GM23338 (cell line): ENCODE measurements at regions not wholly inside any gene's neighbourhood (a gene's known extent, or its start where the extent isn't known, plus 50 kb on each side); places are given as distances from the start of the nearest gene placed in this dataset.

ENCODE experiments used
- ATAC-seq: fragments of 200-7000 bp; cut with Tn5 transposase; 3 replicates; pipeline ENCODE4 v1.9.1; 2020
- DNase-seq: peaks from one replicate; pipeline ENCODE4 v3.0.0-alpha.2; 2015; ENCODE audit warnings: low spot score
- H2AFZ ChIP-seq: fragments of 200-600 bp; sonication (generic); 2 replicates; pipeline ENCODE4 v1.8.0; 2016; ENCODE audit warnings: antibody characterized with exemption, mild to moderate bottlenecking, moderate library complexity
- H3F3A ChIP-seq: fragments of 200-600 bp; sonication (generic); replicated peaks from 2 replicates; pipeline ENCODE4 v1.8.0; 2017; ENCODE audit warnings: antibody characterized with exemption, mixed run types, low read depth
- H3K27ac ChIP-seq: fragments of 200-600 bp; sonication (generic); 2 replicates; pipeline ENCODE4 v1.6.1; 2016; ENCODE audit warnings: low read depth
- H3K27me3 ChIP-seq: fragments of 200-600 bp; sonication (generic); 2 replicates; pipeline ENCODE4 v1.8.0; 2016; ENCODE audit warnings: mild to moderate bottlenecking, mixed run types, moderate library complexity; ENCODE audit not compliant: insufficient read depth
- H3K36me3 ChIP-seq: fragments of 200-600 bp; sonication (generic); 2 replicates; pipeline ENCODE4 v1.8.0; 2016; ENCODE audit warnings: mild to moderate bottlenecking; ENCODE audit not compliant: insufficient read depth
- H3K4me1 ChIP-seq: fragments of 200-600 bp; sonication (generic); 2 replicates; pipeline ENCODE4 v1.8.0; 2016; ENCODE audit warnings: mild to moderate bottlenecking, moderate library complexity; ENCODE audit not compliant: insufficient read depth
- H3K4me2 ChIP-seq: fragments of 200-600 bp; sonication (generic); 2 replicates; pipeline ENCODE4 v1.7.1; 2017; ENCODE audit warnings: mixed run types
- H3K4me3 ChIP-seq: fragments of 200-600 bp; sonication (generic); 2 replicates; pipeline ENCODE4 v1.6.1; 2016; ENCODE audit warnings: mixed run types
- H3K79me2 ChIP-seq: fragments of 200-600 bp; sonication (generic); replicated peaks from 2 replicates; pipeline ENCODE4 v1.8.0; 2017; ENCODE audit warnings: mild to moderate bottlenecking; ENCODE audit not compliant: insufficient read depth
- H3K9me2 ChIP-seq: fragments of 200-600 bp; sonication (generic); 2 replicates; pipeline ENCODE4 v1.8.0; 2017; ENCODE audit not compliant: insufficient read depth
- H4K20me1 ChIP-seq: fragments of 200-600 bp; sonication (generic); replicated peaks from 2 replicates; pipeline ENCODE4 v1.8.0; 2017; ENCODE audit warnings: mild to moderate bottlenecking; ENCODE audit not compliant: insufficient read depth
- H3K27ac Mint-ChIP-seq: 2 replicates; pipeline ENCODE4 v1.8.0; 2020; ENCODE audit warnings: inconsistent platforms, mild to moderate bottlenecking, moderate library complexity, mixed read lengths
- H3K27me3 Mint-ChIP-seq: 3 replicates; pipeline ENCODE4 v1.8.0; 2022; ENCODE audit warnings: low read depth, mild to moderate bottlenecking, moderate library complexity, mixed read lengths, inconsistent platforms; ENCODE audit not compliant: insufficient read depth, poor library complexity
- H3K36me3 Mint-ChIP-seq: 3 replicates; pipeline ENCODE4 v1.8.0; 2021; ENCODE audit warnings: low read depth, mild to moderate bottlenecking, inconsistent platforms, moderate library complexity, mixed read lengths
- H3K4me1 Mint-ChIP-seq: 3 replicates; pipeline ENCODE4 v1.8.0; 2020; ENCODE audit warnings: mild to moderate bottlenecking, inconsistent platforms, mixed read lengths
- H3K4me3 Mint-ChIP-seq: 3 replicates; pipeline ENCODE4 v1.8.0; 2021; ENCODE audit warnings: moderate library complexity, mild to moderate bottlenecking, inconsistent platforms, mixed read lengths
- H3K9me3 Mint-ChIP-seq: 3 replicates; pipeline ENCODE4 v1.8.0; 2020; ENCODE audit warnings: moderate library complexity, mild to moderate bottlenecking, inconsistent platforms, mixed read lengths
- CREB1 ChIP-seq: fragments of 250-450 bp; sonication (Bioruptor Pico); IDR thresholded peaks from 2 replicates; pipeline ENCODE4 v1.5.0; 2020; ENCODE audit warnings: low read depth, mild to moderate bottlenecking, moderate library complexity
- EZH2 ChIP-seq: fragments of 200-600 bp; sonication (generic); IDR thresholded peaks from one replicate; pipeline ENCODE4 v1.8.0; 2017; ENCODE audit warnings: antibody characterized with exemption, mild to moderate bottlenecking, low read depth; ENCODE audit not compliant: unreplicated experiment
- EZH2phosphoT487 ChIP-seq: fragments of 200-600 bp; sonication (generic); IDR thresholded peaks from one replicate; pipeline ENCODE4 v1.8.1; 2018; ENCODE audit warnings: antibody characterized with exemption; ENCODE audit not compliant: unreplicated experiment
- JUNB ChIP-seq: IDR thresholded peaks from one replicate; pipeline ENCODE4 v1.6.1; 2016; ENCODE audit warnings: antibody characterized with exemption; ENCODE audit not compliant: unreplicated experiment
- NANOG ChIP-seq: IDR thresholded peaks from 2 replicates; pipeline ENCODE4 v1.6.1; 2016; ENCODE audit warnings: antibody characterized with exemption, borderline replicate concordance
- POLR2AphosphoS5 ChIP-seq: IDR thresholded peaks from 2 replicates; pipeline ENCODE4 v1.6.1; 2016; ENCODE audit warnings: antibody characterized with exemption, low read depth
- STAT1 ChIP-seq: IDR thresholded peaks from one replicate; pipeline ENCODE4 v1.6.1; 2016; ENCODE audit warnings: antibody characterized with exemption; ENCODE audit not compliant: unreplicated experiment
- ZNF114 ChIP-seq: fragments of 250-450 bp; sonication (Bioruptor Pico); IDR thresholded peaks from 2 replicates; pipeline ENCODE4 v1.5.0; 2020; ENCODE audit warnings: mild to moderate bottlenecking, moderate library complexity
- ZNF331 ChIP-seq: fragments of 250-450 bp; sonication (Bioruptor Pico); IDR thresholded peaks from 2 replicates; pipeline ENCODE4 v1.5.0; 2020; ENCODE audit warnings: low read depth, mild to moderate bottlenecking, moderate library complexity
- TF ChIP-seq, protein P1 (sequence below): IDR thresholded peaks from one replicate; pipeline ENCODE4 v1.6.1; 2018; ENCODE audit warnings: antibody characterized with exemption; ENCODE audit not compliant: unreplicated experiment
- TF ChIP-seq, protein P2 (sequence below), 2 experiments: fragments of 200-600 bp in 1 of 2; sonication (generic) in 1 of 2; conservative IDR thresholded peaks; 2 replicates each; pipeline versions ENCODE4 v1.5.1 to v1.6.1; 2016 to 2017; ENCODE audit warnings: antibody characterized with exemption in 2 of 2, low read depth in 2 of 2, mild to moderate bottlenecking in 2 of 2, moderate library complexity in 1 of 2
- TF ChIP-seq, protein P3 (sequence below): IDR thresholded peaks from 2 replicates; pipeline ENCODE4 v1.6.1; 2016; ENCODE audit warnings: antibody characterized with exemption
- TF ChIP-seq, protein P4 (sequence below): fragments of 250-450 bp; sonication (Bioruptor Pico); IDR thresholded peaks from 2 replicates; pipeline ENCODE4 v1.5.0; 2020; ENCODE audit warnings: mild to moderate bottlenecking, moderate library complexity

DNA sequence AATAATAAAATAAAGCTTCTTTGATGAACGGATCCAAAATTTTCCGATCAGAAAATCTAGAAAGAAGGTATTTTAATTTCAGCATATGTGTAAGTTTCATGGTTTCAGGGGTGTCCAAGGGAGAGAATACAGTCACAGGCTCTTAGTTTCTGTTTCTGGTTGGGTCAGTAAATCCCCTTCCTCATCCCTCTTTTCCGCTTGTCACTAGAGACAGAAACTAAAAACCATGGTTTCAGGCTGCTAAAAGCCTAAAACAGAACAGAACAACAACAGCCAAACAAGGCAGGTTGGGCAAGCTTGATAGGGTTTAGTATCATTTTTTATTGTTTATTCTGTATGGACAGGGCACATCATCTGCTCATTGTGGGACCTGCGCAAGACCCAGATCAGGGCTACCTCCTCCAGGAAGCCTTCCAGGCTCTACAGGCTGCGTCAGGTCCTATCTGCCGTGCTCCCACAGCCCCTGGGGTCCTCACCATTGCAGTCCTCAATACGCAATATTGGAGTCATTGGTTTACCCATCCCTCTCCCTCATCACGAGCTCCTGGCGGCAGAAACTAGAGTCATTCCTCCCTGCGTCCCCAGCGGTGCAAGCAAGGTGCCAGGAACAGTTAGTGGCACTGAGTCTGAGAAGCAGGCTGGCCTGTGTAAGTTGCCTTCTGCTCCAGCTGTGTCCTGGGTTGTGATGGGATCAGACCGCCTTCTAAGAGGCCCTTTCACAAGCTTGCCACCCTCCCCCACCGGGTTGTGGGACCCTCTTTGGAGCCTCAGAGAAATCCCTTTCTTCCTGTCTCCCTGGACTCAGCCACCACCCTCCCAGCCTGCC, 70.2 kb upstream of the CUX1 start:
- Histone ChIP-seq H3K36me3 (no peaks in the 10 kb centered on the region; the same call in 1 of the 2 replicates), H3K27me3 (no peaks in the 10 kb centered on the region), H3K4me3 (no peak overlapping the region), H3K27ac (no peak overlapping the region), H2AFZ (peak overlapping the region; percentile 80), H3K4me1 (peaks cover 15% of the 10 kb centered on the region), H4K20me1 (no peaks in the 10 kb centered on the region), H3K4me2 (no peak overlapping the region), H3K9me2 (no peaks in the 10 kb centered on the region), H3F3A (0 out of 2 replicates have a peak, but pooled peaks cover 4% of the 10 kb centered on the region), H3K79me2 (no peaks in the 10 kb centered on the region)
- Mint-ChIP-seq H3K27me3 (peaks cover 3% of the 10 kb centered on the region), H3K36me3 (no peaks in the 10 kb centered on the region), H3K4me1 (peaks cover 13% of the 10 kb centered on the region), H3K9me3 (no peaks in the 10 kb centered on the region), H3K4me3 (no peak overlapping the region), H3K27ac (no peak overlapping the region)
- no peak for DNase-seq
- ATAC-seq = no peak
- TF ChIP-seq EZH2 = no peak
- no peak for TF ChIP-seq ZNF114
- TF ChIP-seq POLR2AphosphoS5 = no peak
- TF ChIP-seq CREB1 (CRISPR knock-in tag) = no peak
- TF ChIP-seq, protein P1, sequence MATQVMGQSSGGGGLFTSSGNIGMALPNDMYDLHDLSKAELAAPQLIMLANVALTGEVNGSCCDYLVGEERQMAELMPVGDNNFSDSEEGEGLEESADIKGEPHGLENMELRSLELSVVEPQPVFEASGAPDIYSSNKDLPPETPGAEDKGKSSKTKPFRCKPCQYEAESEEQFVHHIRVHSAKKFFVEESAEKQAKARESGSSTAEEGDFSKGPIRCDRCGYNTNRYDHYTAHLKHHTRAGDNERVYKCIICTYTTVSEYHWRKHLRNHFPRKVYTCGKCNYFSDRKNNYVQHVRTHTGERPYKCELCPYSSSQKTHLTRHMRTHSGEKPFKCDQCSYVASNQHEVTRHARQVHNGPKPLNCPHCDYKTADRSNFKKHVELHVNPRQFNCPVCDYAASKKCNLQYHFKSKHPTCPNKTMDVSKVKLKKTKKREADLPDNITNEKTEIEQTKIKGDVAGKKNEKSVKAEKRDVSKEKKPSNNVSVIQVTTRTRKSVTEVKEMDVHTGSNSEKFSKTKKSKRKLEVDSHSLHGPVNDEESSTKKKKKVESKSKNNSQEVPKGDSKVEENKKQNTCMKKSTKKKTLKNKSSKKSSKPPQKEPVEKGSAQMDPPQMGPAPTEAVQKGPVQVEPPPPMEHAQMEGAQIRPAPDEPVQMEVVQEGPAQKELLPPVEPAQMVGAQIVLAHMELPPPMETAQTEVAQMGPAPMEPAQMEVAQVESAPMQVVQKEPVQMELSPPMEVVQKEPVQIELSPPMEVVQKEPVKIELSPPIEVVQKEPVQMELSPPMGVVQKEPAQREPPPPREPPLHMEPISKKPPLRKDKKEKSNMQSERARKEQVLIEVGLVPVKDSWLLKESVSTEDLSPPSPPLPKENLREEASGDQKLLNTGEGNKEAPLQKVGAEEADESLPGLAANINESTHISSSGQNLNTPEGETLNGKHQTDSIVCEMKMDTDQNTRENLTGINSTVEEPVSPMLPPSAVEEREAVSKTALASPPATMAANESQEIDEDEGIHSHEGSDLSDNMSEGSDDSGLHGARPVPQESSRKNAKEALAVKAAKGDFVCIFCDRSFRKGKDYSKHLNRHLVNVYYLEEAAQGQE = no peak
- TF ChIP-seq STAT1 = no peak
- TF ChIP-seq, protein P2, sequence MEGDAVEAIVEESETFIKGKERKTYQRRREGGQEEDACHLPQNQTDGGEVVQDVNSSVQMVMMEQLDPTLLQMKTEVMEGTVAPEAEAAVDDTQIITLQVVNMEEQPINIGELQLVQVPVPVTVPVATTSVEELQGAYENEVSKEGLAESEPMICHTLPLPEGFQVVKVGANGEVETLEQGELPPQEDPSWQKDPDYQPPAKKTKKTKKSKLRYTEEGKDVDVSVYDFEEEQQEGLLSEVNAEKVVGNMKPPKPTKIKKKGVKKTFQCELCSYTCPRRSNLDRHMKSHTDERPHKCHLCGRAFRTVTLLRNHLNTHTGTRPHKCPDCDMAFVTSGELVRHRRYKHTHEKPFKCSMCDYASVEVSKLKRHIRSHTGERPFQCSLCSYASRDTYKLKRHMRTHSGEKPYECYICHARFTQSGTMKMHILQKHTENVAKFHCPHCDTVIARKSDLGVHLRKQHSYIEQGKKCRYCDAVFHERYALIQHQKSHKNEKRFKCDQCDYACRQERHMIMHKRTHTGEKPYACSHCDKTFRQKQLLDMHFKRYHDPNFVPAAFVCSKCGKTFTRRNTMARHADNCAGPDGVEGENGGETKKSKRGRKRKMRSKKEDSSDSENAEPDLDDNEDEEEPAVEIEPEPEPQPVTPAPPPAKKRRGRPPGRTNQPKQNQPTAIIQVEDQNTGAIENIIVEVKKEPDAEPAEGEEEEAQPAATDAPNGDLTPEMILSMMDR (conservative IDR thresholded peaks at IDR 0.05; ENCODE audit: low read depth in 2 of 2) = no peak
- TF ChIP-seq, protein P3, sequence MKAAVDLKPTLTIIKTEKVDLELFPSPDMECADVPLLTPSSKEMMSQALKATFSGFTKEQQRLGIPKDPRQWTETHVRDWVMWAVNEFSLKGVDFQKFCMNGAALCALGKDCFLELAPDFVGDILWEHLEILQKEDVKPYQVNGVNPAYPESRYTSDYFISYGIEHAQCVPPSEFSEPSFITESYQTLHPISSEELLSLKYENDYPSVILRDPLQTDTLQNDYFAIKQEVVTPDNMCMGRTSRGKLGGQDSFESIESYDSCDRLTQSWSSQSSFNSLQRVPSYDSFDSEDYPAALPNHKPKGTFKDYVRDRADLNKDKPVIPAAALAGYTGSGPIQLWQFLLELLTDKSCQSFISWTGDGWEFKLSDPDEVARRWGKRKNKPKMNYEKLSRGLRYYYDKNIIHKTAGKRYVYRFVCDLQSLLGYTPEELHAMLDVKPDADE = no peak
- no peak for TF ChIP-seq ZNF331 (CRISPR knock-in tag)
- TF ChIP-seq, protein P4, sequence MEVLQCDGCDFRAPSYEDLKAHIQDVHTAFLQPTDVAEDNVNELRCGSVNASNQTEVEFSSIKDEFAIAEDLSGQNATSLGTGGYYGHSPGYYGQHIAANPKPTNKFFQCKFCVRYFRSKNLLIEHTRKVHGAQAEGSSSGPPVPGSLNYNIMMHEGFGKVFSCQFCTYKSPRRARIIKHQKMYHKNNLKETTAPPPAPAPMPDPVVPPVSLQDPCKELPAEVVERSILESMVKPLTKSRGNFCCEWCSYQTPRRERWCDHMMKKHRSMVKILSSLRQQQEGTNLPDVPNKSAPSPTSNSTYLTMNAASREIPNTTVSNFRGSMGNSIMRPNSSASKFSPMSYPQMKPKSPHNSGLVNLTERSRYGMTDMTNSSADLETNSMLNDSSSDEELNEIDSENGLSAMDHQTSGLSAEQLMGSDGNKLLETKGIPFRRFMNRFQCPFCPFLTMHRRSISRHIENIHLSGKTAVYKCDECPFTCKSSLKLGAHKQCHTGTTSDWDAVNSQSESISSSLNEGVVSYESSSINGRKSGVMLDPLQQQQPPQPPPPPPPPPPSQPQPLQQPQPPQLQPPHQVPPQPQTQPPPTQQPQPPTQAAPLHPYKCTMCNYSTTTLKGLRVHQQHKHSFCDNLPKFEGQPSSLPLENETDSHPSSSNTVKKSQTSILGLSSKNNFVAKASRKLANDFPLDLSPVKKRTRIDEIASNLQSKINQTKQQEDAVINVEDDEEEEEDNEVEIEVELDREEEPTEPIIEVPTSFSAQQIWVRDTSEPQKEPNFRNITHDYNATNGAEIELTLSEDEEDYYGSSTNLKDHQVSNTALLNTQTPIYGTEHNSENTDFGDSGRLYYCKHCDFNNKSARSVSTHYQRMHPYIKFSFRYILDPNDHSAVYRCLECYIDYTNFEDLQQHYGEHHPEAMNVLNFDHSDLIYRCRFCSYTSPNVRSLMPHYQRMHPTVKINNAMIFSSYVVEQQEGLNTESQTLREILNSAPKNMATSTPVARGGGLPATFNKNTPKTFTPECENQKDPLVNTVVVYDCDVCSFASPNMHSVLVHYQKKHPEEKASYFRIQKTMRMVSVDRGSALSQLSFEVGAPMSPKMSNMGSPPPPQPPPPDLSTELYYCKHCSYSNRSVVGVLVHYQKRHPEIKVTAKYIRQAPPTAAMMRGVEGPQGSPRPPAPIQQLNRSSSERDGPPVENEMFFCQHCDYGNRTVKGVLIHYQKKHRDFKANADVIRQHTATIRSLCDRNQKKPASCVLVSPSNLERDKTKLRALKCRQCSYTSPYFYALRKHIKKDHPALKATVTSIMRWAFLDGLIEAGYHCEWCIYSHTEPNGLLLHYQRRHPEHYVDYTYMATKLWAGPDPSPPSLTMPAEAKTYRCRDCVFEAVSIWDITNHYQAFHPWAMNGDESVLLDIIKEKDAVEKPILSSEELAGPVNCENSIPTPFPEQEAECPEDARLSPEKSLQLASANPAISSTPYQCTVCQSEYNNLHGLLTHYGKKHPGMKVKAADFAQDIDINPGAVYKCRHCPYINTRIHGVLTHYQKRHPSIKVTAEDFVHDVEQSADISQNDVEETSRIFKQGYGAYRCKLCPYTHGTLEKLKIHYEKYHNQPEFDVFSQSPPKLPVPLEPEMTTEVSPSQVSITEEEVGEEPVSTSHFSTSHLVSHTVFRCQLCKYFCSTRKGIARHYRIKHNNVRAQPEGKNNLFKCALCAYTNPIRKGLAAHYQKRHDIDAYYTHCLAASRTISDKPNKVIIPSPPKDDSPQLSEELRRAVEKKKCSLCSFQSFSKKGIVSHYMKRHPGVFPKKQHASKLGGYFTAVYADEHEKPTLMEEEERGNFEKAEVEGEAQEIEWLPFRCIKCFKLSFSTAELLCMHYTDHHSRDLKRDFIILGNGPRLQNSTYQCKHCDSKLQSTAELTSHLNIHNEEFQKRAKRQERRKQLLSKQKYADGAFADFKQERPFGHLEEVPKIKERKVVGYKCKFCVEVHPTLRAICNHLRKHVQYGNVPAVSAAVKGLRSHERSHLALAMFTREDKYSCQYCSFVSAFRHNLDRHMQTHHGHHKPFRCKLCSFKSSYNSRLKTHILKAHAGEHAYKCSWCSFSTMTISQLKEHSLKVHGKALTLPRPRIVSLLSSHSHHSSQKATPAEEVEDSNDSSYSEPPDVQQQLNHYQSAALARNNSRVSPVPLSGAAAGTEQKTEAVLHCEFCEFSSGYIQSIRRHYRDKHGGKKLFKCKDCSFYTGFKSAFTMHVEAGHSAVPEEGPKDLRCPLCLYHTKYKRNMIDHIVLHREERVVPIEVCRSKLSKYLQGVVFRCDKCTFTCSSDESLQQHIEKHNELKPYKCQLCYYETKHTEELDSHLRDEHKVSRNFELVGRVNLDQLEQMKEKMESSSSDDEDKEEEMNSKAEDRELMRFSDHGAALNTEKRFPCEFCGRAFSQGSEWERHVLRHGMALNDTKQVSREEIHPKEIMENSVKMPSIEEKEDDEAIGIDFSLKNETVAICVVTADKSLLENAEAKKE (CRISPR knock-in tag) = no peak
- no peak for TF ChIP-seq NANOG
- TF ChIP-seq EZH2phosphoT487 = no peak
- TF ChIP-seq JUNB = no peak
